ENCODE measurements at regions not wholly inside any gene's neighbourhood (a gene's known extent, or its start where the extent isn't known, plus 50 kb on each side); places are given as distances from the start of the nearest gene placed in this dataset.

GRCh38 chr1:81121306-81121705 lies 679.4 kb upstream of the ADGRL2 start:
- Histone ChIP-seq H3K9me3 (ENCODE audit: control insufficient read depth in 4 of 4, low read length in 3 of 4) (no peaks in the 10 kb centered on the region), H3K4me3 (ENCODE audit: low read depth in 1 of 3, low read length in 3 of 3) (no peak overlapping the region), H3K9ac (ENCODE audit: low read depth in 1 of 2, low read length in 2 of 2) (no peak overlapping the region), H3K27me3 (ENCODE audit: control insufficient read depth in 4 of 4, insufficient read depth in 4 of 4, low read length in 3 of 4) (no peaks in the 10 kb centered on the region), H3K4me1 (ENCODE audit: control insufficient read depth in 4 of 4, insufficient read depth in 4 of 4, low read length in 3 of 4) (no peaks in the 10 kb centered on the region), H3K27ac (ENCODE audit: low read depth in 1 of 2, low read length in 2 of 2) (no peak overlapping the region), H3K36me3 (ENCODE audit: control insufficient read depth in 4 of 4, insufficient read depth in 3 of 4, low read depth in 1 of 4, low read length in 3 of 4) (no peaks in the 10 kb centered on the region)
- WGBS, result 74% methylated on average over 5 of the region's 5 CpGs
- TF ChIP-seq FOXA1 (IDR thresholded peaks at IDR 0.05) (no peak), ZBTB33 (IDR thresholded peaks at IDR 0.05) (no peak), GABPA (IDR thresholded peaks at IDR 0.05 in 1 of 2, conservative IDR thresholded peaks at IDR 0.05 in 1 of 2) (no peak), FOXA2 (IDR thresholded peaks at IDR 0.05) (no peak), REST (IDR thresholded peaks at IDR 0.05) (no peak), YY1 (IDR thresholded peaks at IDR 0.05) (no peak), HNF4G (IDR thresholded peaks at IDR 0.05) (no peak), EGR1 (IDR thresholded peaks at IDR 0.05; ENCODE audit: low read depth in 2 of 2) (no peak), MAX (IDR thresholded peaks at IDR 0.05) (no peak), HNF4A (conservative IDR thresholded peaks at IDR 0.05) (no peak), CTCF (IDR thresholded peaks at IDR 0.05; ENCODE audit: low read depth, low read length, missing input control) (no peak), JUND (IDR thresholded peaks at IDR 0.05) (no peak), RXRA (IDR thresholded peaks at IDR 0.05) (no peak), TAF1 (conservative IDR thresholded peaks at IDR 0.05) (no peak), NR2F2 (IDR thresholded peaks at IDR 0.05) (no peak), RAD21 (IDR thresholded peaks at IDR 0.05) (no peak), SP1 (IDR thresholded peaks at IDR 0.05) (no peak), ATF3 (IDR thresholded peaks at IDR 0.05) (no peak)
- DNase-seq (ENCODE audit: low spot score), result no peak

Measured in liver (tissue), 8 donors.